ENCODE measurements at regions not wholly inside any gene's neighbourhood (a gene's known extent, or its start where the extent isn't known, plus 50 kb on each side); places are given as distances from the start of the nearest gene placed in this dataset.

DNA sequence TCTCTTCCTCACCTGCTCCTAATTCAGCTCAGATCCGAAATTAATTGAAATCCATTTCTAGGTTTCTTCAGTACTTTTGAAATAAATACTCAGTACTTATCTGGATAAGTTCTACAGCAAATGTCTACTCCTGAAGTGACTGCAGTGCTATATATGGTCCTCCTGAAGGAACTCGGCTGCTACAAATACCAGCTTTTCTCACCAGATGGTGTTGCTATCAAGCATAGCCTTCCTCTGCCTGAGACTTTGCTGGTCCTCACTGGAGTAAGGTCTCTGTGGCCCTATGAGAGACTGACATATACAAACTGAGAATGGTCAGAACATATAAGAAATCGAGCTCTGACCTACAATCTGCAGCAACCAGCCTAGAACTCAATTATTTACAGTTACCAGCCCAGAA, 161.6 kb downstream of the NDFIP2 start:
- H2BK120ac ChIP-seq (ENCODE audit: low read depth, low read length, poor library complexity, severe bottlenecking), result no peak overlapping the region
- no peak overlapping the region for H2BK12ac ChIP-seq (ENCODE audit: insufficient read length, low read depth, low read length)
- no peak overlapping the region for H2BK20ac ChIP-seq (ENCODE audit: low read depth, low read length, poor library complexity, severe bottlenecking)
- Mint-ChIP-seq H3K36me3 (ENCODE audit: insufficient read depth in 1 of 3, low read depth in 3 of 3) (no peaks in the 10 kb centered on the region), H3K4me1 (no peaks in the 10 kb centered on the region), H3K27me3 (ENCODE audit: low read depth) (no peaks in the 10 kb centered on the region; the same call in 1 of the 2 replicates), H3K4me3 (no peak overlapping the region), H3K9me3 (peaks cover 0 to 3% of the 10 kb centered on the region in 2 experiments; a peak in 1 of 5 replicates), H3K27ac (no peak overlapping the region)
- no peak overlapping the region for H3K4me2 ChIP-seq (ENCODE audit: insufficient read depth, insufficient read length, low read length)
- no peak overlapping the region for H3K18ac ChIP-seq (ENCODE audit: insufficient read length, low read depth, low read length)
- no peaks in the 10 kb centered on the region for H3K27me3 ChIP-seq (ENCODE audit: insufficient read depth, low read length)
- H3K9ac ChIP-seq (ENCODE audit: extremely low read depth, insufficient read length, low read length), result no peak overlapping the region
- no peak overlapping the region for H3T11ph ChIP-seq (ENCODE audit: low read length)
- no peak overlapping the region for H3K14ac ChIP-seq (ENCODE audit: insufficient read depth, low read length)
- no peak overlapping the region for H2BK15ac ChIP-seq (ENCODE audit: low read depth, low read length)
- no peak overlapping the region for H4K8ac ChIP-seq (replicated peaks; ENCODE audit: insufficient read length, low read depth, low read length)
- TF ChIP-seq, protein P1, sequence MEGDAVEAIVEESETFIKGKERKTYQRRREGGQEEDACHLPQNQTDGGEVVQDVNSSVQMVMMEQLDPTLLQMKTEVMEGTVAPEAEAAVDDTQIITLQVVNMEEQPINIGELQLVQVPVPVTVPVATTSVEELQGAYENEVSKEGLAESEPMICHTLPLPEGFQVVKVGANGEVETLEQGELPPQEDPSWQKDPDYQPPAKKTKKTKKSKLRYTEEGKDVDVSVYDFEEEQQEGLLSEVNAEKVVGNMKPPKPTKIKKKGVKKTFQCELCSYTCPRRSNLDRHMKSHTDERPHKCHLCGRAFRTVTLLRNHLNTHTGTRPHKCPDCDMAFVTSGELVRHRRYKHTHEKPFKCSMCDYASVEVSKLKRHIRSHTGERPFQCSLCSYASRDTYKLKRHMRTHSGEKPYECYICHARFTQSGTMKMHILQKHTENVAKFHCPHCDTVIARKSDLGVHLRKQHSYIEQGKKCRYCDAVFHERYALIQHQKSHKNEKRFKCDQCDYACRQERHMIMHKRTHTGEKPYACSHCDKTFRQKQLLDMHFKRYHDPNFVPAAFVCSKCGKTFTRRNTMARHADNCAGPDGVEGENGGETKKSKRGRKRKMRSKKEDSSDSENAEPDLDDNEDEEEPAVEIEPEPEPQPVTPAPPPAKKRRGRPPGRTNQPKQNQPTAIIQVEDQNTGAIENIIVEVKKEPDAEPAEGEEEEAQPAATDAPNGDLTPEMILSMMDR (conservative IDR thresholded peaks at IDR 0.05), result no peak
- no peak overlapping the region for H3K56ac ChIP-seq (ENCODE audit: insufficient read length, low read depth, low read length)
- no peaks in the 10 kb centered on the region for H3K4me1 ChIP-seq (ENCODE audit: insufficient read depth, low read length)
- no peaks in the 10 kb centered on the region for H4K20me1 ChIP-seq (ENCODE audit: control insufficient read depth, insufficient read depth, insufficient read length)
- H2AFZ ChIP-seq (ENCODE audit: low read length), result no peak overlapping the region
- WGBS (ENCODE audit: extremely low coverage, insufficient read length, low lambda C conversion rate), result no CpG with 5 or more reads among the region's 3 CpGs
- H3K23me2 ChIP-seq (ENCODE audit: insufficient read length, low read depth, low read length, poor library complexity, severe bottlenecking), result no peaks in the 10 kb centered on the region
- H3K23ac ChIP-seq (ENCODE audit: insufficient read length, low read depth, low read length), result no peak overlapping the region
- H3K27ac ChIP-seq (ENCODE audit: insufficient read length, low read depth, low read length), result no peak overlapping the region
- H3K79me2 ChIP-seq (ENCODE audit: insufficient read depth, low read length), result no peaks in the 10 kb centered on the region
- H3K79me1 ChIP-seq (ENCODE audit: insufficient read depth, low read depth, low read length, poor library complexity, severe bottlenecking), result no peaks in the 10 kb centered on the region
- H2BK5ac ChIP-seq (ENCODE audit: insufficient read length, low read length), result no peak overlapping the region
- DNase-seq, result no peak
- H3K4ac ChIP-seq (ENCODE audit: low read depth, low read length), result no peak overlapping the region
- H2AK5ac ChIP-seq (ENCODE audit: insufficient read length, low read length), result no peak overlapping the region
- no peaks in the 10 kb centered on the region for H3K9me3 ChIP-seq (ENCODE audit: control insufficient read depth, low read depth, low read length)
- no peak overlapping the region for H4K5ac ChIP-seq (ENCODE audit: insufficient read length, low read depth, low read length)
- H4K91ac ChIP-seq (ENCODE audit: insufficient read length, low read depth, low read length), result no peak overlapping the region
